GM21717 (cell line): ENCODE measurements at regions not wholly inside any gene's neighbourhood (a gene's known extent, or its start where the extent isn't known, plus 50 kb on each side); places are given as distances from the start of the nearest gene placed in this dataset.

Experiments used
- ATAC-seq: cut with Tn5 transposase; IDR thresholded peaks from one replicate; pipeline ENCODE4 v1.9.1; 2021; ENCODE audit warnings: mild to moderate bottlenecking, moderate library complexity; ENCODE audit not compliant: unreplicated experiment

- ATAC-seq: no peak
These were observed 133.7 kb downstream of the AEBP2 start for GRCh38 chr12:19572920-19573558.

- no peak for ATAC-seq
These were observed 134.6 kb downstream of the AEBP2 start for GRCh38 chr12:19573866-19574265.

GRCh38 chr12:19574601-19575000, 135.3 kb downstream of the AEBP2 start:
- no peak for ATAC-seq

- ATAC-seq: no peak
These were observed 136.3 kb downstream of the AEBP2 start for GRCh38 chr12:19575337-19576243.

- ATAC-seq: no peak
These were observed 137.4 kb downstream of the AEBP2 start for GRCh38 chr12:19576506-19577280.

- ATAC-seq: no peak
These were observed 137.9 kb downstream of the AEBP2 start for GRCh38 chr12:19577281-19577530.

GRCh38 chr12:19584732-19585131, 145.4 kb downstream of the AEBP2 start:
- ATAC-seq: no peak

GRCh38 chr12:19588951-19589350, 149.7 kb downstream of the AEBP2 start:
- no peak for ATAC-seq

GRCh38 chr12:19591951-19592350, 152.7 kb downstream of the AEBP2 start:
- no peak for ATAC-seq

GRCh38 chr12:19596434-19597166, 157.3 kb downstream of the AEBP2 start:
- ATAC-seq: no peak

GRCh38 chr12:19597167-19598026, 158.1 kb downstream of the AEBP2 start:
- ATAC-seq: no peak

GRCh38 chr12:19605720-19606119, 166.4 kb downstream of the AEBP2 start:
- ATAC-seq: no peak

GRCh38 chr12:19608039-19608438, 168.7 kb downstream of the AEBP2 start:
- no peak for ATAC-seq

GRCh38 chr12:19613051-19613535, 173.8 kb downstream of the AEBP2 start:
- no peak for ATAC-seq

- ATAC-seq: no peak
These were observed 175.5 kb downstream of the AEBP2 start for GRCh38 chr12:19614601-19615383.

- ATAC-seq: no peak
These were observed 176.1 kb downstream of the AEBP2 start for GRCh38 chr12:19615384-19615725.

GRCh38 chr12:19616781-19617180, 177.5 kb downstream of the AEBP2 start:
- no peak for ATAC-seq

GRCh38 chr12:19620222-19620621, 180.9 kb downstream of the AEBP2 start:
- no peak for ATAC-seq

- no peak for ATAC-seq
These were observed 184.6 kb downstream of the AEBP2 start for GRCh38 chr12:19623751-19624399.
